Endothelial cell of umbilical vein (primary cell): ENCODE measurements at regions not wholly inside any gene's neighbourhood (a gene's known extent, or its start where the extent isn't known, plus 50 kb on each side); places are given as distances from the start of the nearest gene placed in this dataset.

Experiments used
- BruUV-seq: library from RNA; stranded (reverse); fragments of 400-500 nt; replicated peaks from 2 replicates; lab custom pipeline; 2021; lab: Mats Ljungman, UMichigan
- CTCF ChIA-PET: fragments of 300-600, 350-600 bp; sonication (Branson Sonifier 250); formaldehyde crosslinking; loops from one replicate; lab custom pipeline; 2021; ENCODE audit warnings: antibody characterized with exemption, inconsistent platforms; lab: Charles Lee
- POLR2A ChIA-PET: fragments of 300-600, 350-600 bp; sonication (Branson Sonifier 250); formaldehyde crosslinking; loops from one replicate; lab custom pipeline; 2021; ENCODE audit warnings: antibody characterized with exemption, inconsistent platforms; lab: Charles Lee
- DNase-seq: peaks from one replicate; pipeline ENCODE4 v3.0.0-alpha.2; 2011; ENCODE audit warnings: low read depth, low spot score
- FAIRE-seq: peaks from 2 replicates; lab custom pipeline; 2011; peaks lifted over from hg19 to GRCh38; lab: Jason Lieb, UNC
- H2AFZ ChIP-seq: 2 replicates; pipeline ENCODE4 v1.6.0; 2012; ENCODE audit warnings: low read depth, low read length, control low read depth, inconsistent platforms
- H3K27ac ChIP-seq: 2 replicates; pipeline ENCODE4 v1.5.1; 2011; ENCODE audit warnings: low read depth, mild to moderate bottlenecking, control low read depth, low read length, moderate library complexity; ENCODE audit not compliant: insufficient read depth
- H3K27me3 ChIP-seq, 2 experiments: 2 replicates each; pipeline versions ENCODE4 v1.6.0 to v1.6.1; 2011; ENCODE audit warnings: low read length in 2 of 2, mixed read lengths in 1 of 2; ENCODE audit not compliant: control insufficient read depth in 2 of 2, insufficient read depth in 2 of 2
- H3K36me3 ChIP-seq, 2 experiments: 2 replicates in 1 of 2; 3 replicates in 1 of 2; pipeline ENCODE4 v1.5.1; 2011; ENCODE audit warnings: low read length in 2 of 2, mild to moderate bottlenecking in 1 of 2, moderate library complexity in 1 of 2; ENCODE audit not compliant: control insufficient read depth in 2 of 2, insufficient read depth in 2 of 2; ENCODE audit errors: extremely low read depth in 1 of 2
- H3K4me1 ChIP-seq: 3 replicates; pipeline ENCODE4 v1.5.1; 2011; ENCODE audit warnings: mild to moderate bottlenecking, low read length; ENCODE audit not compliant: control insufficient read depth, insufficient read depth; ENCODE audit errors: extremely low read depth
- H3K4me2 ChIP-seq: 2 replicates; pipeline ENCODE4 v1.6.1; 2011; ENCODE audit warnings: low read length, control low read depth, mixed read lengths; ENCODE audit not compliant: insufficient read depth
- H3K4me3 ChIP-seq, 3 experiments: fragments of 200-600 bp in 1 of 3; sonication (generic), shearing (Covaris generic) in 1 of 3; replicated peaks in 1 of 3; 2 replicates each; pipeline ENCODE4 v1.5.1; 2011 to 2016; ENCODE audit warnings: control low read depth in 3 of 3, low read length in 3 of 3, mild to moderate bottlenecking in 2 of 3, inconsistent platforms in 1 of 3, low read depth in 1 of 3, moderate library complexity in 1 of 3; ENCODE audit not compliant: insufficient read depth in 1 of 3
- H3K79me2 ChIP-seq: 2 replicates; pipeline ENCODE4 v1.6.0; 2012; ENCODE audit warnings: low read length, inconsistent platforms; ENCODE audit not compliant: control insufficient read depth, insufficient read depth
- H3K9ac ChIP-seq: replicated peaks from 2 replicates; pipeline ENCODE3; 2011; ENCODE audit warnings: low read length, control low read depth; ENCODE audit not compliant: insufficient read depth; ENCODE audit errors: extremely low read depth
- H3K9me1 ChIP-seq: replicated peaks from 3 replicates; pipeline ENCODE4 v1.6.0; 2011; ENCODE audit warnings: mild to moderate bottlenecking, low read length; ENCODE audit not compliant: control insufficient read depth, insufficient read depth; ENCODE audit errors: extremely low read depth
- H3K9me3 ChIP-seq: replicated peaks from 2 replicates; pipeline ENCODE4 v1.5.1; 2012; ENCODE audit warnings: low read length, inconsistent platforms; ENCODE audit not compliant: control insufficient read depth, insufficient read depth
- H4K20me1 ChIP-seq: replicated peaks from 2 replicates; pipeline ENCODE3; 2011; ENCODE audit warnings: mild to moderate bottlenecking, low read length; ENCODE audit not compliant: control insufficient read depth, insufficient read depth; ENCODE audit errors: extremely low read depth
- CTCF ChIP-seq, 2 donors: IDR thresholded peaks; 1 replicate in 1 of 2; 2 replicates in 1 of 2; pipeline ENCODE4 v1.5.1; 2011; ENCODE audit warnings: low read length in 2 of 2, mild to moderate bottlenecking in 2 of 2, moderate library complexity in 2 of 2, control low read depth in 1 of 2, inconsistent platforms in 1 of 2, low read depth in 1 of 2; ENCODE audit not compliant: insufficient read depth in 1 of 2; ENCODE audit errors: extremely low read depth in 1 of 2
- EZH2 ChIP-seq: IDR thresholded peaks from 2 replicates; pipeline ENCODE4 v1.6.1; 2012; ENCODE audit warnings: borderline replicate concordance, low read depth, mild to moderate bottlenecking, moderate library complexity, low read length, inconsistent platforms; ENCODE audit not compliant: severe bottlenecking
- FOS ChIP-seq: IDR thresholded peaks from 2 replicates; pipeline ENCODE4 v1.6.1; 2011; ENCODE audit warnings: mild to moderate bottlenecking, low read length, moderate library complexity, borderline replicate concordance; ENCODE audit not compliant: insufficient read depth
- GATA2 ChIP-seq: IDR thresholded peaks from 2 replicates; pipeline ENCODE4 v1.7.0; 2011; ENCODE audit warnings: low read depth, mild to moderate bottlenecking, moderate library complexity, mixed read lengths, low read length; ENCODE audit not compliant: insufficient read length, insufficient read depth
- JUN ChIP-seq: IDR thresholded peaks from 2 replicates; pipeline ENCODE4 v1.6.1; 2011; ENCODE audit warnings: borderline replicate concordance, low read depth; ENCODE audit not compliant: insufficient read length, insufficient read depth
- MYC ChIP-seq: IDR thresholded peaks from one replicate; pipeline ENCODE4 v1.6.1; 2011; ENCODE audit warnings: mild to moderate bottlenecking, low read depth, low read length
- POLR2A ChIP-seq: IDR thresholded peaks from 2 replicates; pipeline ENCODE4 v1.6.1; 2012; ENCODE audit warnings: low read depth, mild to moderate bottlenecking, control low read depth, low read length
- POLR2AphosphoS5 ChIP-seq: IDR thresholded peaks from 2 replicates; pipeline ENCODE4 v1.6.1; 2012; ENCODE audit warnings: low read depth, mild to moderate bottlenecking, control low read depth, low read length, moderate library complexity; ENCODE audit not compliant: insufficient read depth
- dilution Hi-C: fragments of 300-500 bp; cut with MboI; formaldehyde crosslinking; loops from one replicate; pipeline ENCODE4 v1.15.0; 2019; ENCODE audit warnings: low sequenced_read_pairs; ENCODE audit not compliant: extremely low pct_ligation_motif_present
- intact Hi-C: fragments of 100-400 bp; cut with micrococcal nuclease; formaldehyde crosslinking; loops from one replicate; pipeline ENCODE4 v1.10.0; 2022
- TF ChIP-seq, protein P1 (sequence below): IDR thresholded peaks from 2 replicates; pipeline ENCODE4 v1.6.1; 2011; ENCODE audit not compliant: insufficient read depth, insufficient read length

DNA sequence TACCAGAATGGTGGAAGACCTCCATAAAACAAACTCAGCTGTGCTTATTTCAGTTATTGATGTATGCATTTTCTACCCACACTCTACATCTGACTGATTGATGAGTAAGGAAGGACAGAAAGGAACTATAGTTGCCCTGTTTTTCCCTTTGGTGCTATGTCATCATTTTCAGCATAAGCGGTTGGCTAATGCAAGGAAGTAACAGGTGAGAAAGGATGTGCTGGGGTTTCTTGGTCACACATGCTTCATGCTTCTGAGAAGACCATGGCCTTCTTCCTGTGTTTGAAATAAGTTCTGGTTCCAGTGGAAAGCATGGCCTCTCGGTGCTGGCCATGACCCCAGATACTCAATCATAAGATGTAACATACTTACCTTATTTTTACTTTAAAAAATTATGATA is 541.2 kb downstream of the PTPRU start:
- no peak for FAIRE-seq
- POLR2A ChIA-PET, result no interaction called here
- no peak for TF ChIP-seq EZH2
- TF ChIP-seq GATA2, result no peak
- TF ChIP-seq JUN, result no peak
- TF ChIP-seq POLR2A, result no peak
- TF ChIP-seq MYC, result no peak
- TF ChIP-seq POLR2AphosphoS5, result no peak
- TF ChIP-seq CTCF (IDR thresholded peaks at IDR 0.05; ENCODE audit: extremely low read depth in 1 of 2, insufficient read depth in 1 of 2, low read depth in 1 of 2, low read length in 2 of 2), result no peak
- TF ChIP-seq, protein P1, sequence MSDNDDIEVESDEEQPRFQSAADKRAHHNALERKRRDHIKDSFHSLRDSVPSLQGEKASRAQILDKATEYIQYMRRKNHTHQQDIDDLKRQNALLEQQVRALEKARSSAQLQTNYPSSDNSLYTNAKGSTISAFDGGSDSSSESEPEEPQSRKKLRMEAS, result no peak
- TF ChIP-seq FOS, result no peak
- H3K27ac ChIP-seq, result no peak overlapping the region
- CTCF ChIA-PET, result no interaction called here
- H2AFZ ChIP-seq, result no peak overlapping the region
- H4K20me1 ChIP-seq, result no peaks in the 10 kb centered on the region
- intact Hi-C loops (no loop called here), dilution Hi-C loops (no loop called here)
- no peaks in the 10 kb centered on the region for H3K9me3 ChIP-seq
- H3K79me2 ChIP-seq, result no peaks in the 10 kb centered on the region
- no peaks in the 10 kb centered on the region for H3K27me3 ChIP-seq
- no peak overlapping the region for H3K9ac ChIP-seq
- no peak overlapping the region for H3K4me3 ChIP-seq
- no peaks in the 10 kb centered on the region for H3K4me1 ChIP-seq
- H3K4me2 ChIP-seq, result no peak overlapping the region
- no TSS peak for BruUV-seq
- H3K9me1 ChIP-seq, result no peaks in the 10 kb centered on the region
- no peak for DNase-seq
- H3K36me3 ChIP-seq, result no peaks in the 10 kb centered on the region
